GM12892 (cell line): ENCODE measurements at regions not wholly inside any gene's neighbourhood (a gene's known extent, or its start where the extent isn't known, plus 50 kb on each side); places are given as distances from the start of the nearest gene placed in this dataset.

Experiments
- POLR2A ChIP-seq: IDR thresholded peaks from 2 replicates; pipeline ENCODE4 v1.6.1; 2011; ENCODE audit warnings: low read depth, low read length, control low read depth
- POLR2AphosphoS5 ChIP-seq: IDR thresholded peaks from 2 replicates; pipeline ENCODE4 v1.6.1; 2011; ENCODE audit warnings: low read depth, low read length, control low read depth
- TAF1 ChIP-seq: IDR thresholded peaks from 2 replicates; pipeline ENCODE4 v1.6.1; 2011; ENCODE audit warnings: low read depth, mild to moderate bottlenecking, control low read depth, low read length, borderline replicate concordance

- TF ChIP-seq POLR2A: no peak
- no peak for TF ChIP-seq TAF1
- no peak for TF ChIP-seq POLR2AphosphoS5
These were observed 389.6 kb upstream of the COX7C start for GRCh38 chr5:86228147-86228546.
